SK-N-SH (cell line): ENCODE measurements at regions not wholly inside any gene's neighbourhood (a gene's known extent, or its start where the extent isn't known, plus 50 kb on each side); places are given as distances from the start of the nearest gene placed in this dataset.

Experiments used
- CTCF ChIA-PET: fragments of 300-600, 350-600 bp; formaldehyde crosslinking; extraction: SDS; loops from one replicate; lab custom pipeline; 2021; lab: Yijun Ruan, JAX
- POLR2A ChIA-PET: fragments of 350-600 bp; sonication (Branson Sonifier 250); formaldehyde crosslinking; extraction: SDS; loops from one replicate; lab custom pipeline; 2020; ENCODE audit warnings: antibody characterized with exemption, inconsistent platforms; lab: Yijun Ruan, JAX
- DNase-seq: peaks from one replicate; pipeline ENCODE4 v3.0.0; 2012
- H2AFZ ChIP-seq: fragments of 200-600 bp; sonication (generic); 2 replicates; pipeline ENCODE4 v1.8.1; 2016; ENCODE audit warnings: antibody characterized with exemption, mild to moderate bottlenecking, low read depth
- H3F3A ChIP-seq: fragments of 200-600 bp; sonication (generic); replicated peaks from 2 replicates; pipeline ENCODE3; 2016; ENCODE audit warnings: antibody characterized with exemption, mild to moderate bottlenecking; ENCODE audit not compliant: insufficient read depth
- H3K27ac ChIP-seq, 2 experiments: fragments of 200-500 bp in 1 of 2; fragments of 200-600 bp in 1 of 2; sonication (Bioruptor generic) in 1 of 2; sonication (generic), shearing (Covaris generic) in 1 of 2; 2 replicates each; pipeline versions ENCODE4 v1.5.1 to v1.6.1; 2014 to 2016; ENCODE audit warnings: low read depth in 2 of 2, inconsistent platforms in 1 of 2, low read length in 1 of 2, mild to moderate bottlenecking in 1 of 2, mixed read lengths in 1 of 2
- H3K27me3 ChIP-seq: fragments of 200-600 bp; sonication (generic), shearing (Covaris generic); 2 replicates; pipeline ENCODE4 v1.6.1; 2016; ENCODE audit warnings: mixed run types; ENCODE audit not compliant: insufficient read depth
- H3K36me3 ChIP-seq, 2 experiments: fragments of 200-500 bp in 1 of 2; fragments of 200-600 bp in 1 of 2; sonication (Bioruptor generic) in 1 of 2; sonication (generic) in 1 of 2; replicated peaks in 1 of 2; 2 replicates each; pipeline versions ENCODE3 to v1.5.1; 2014 to 2016; ENCODE audit warnings: low read length in 1 of 2, mild to moderate bottlenecking in 1 of 2; ENCODE audit not compliant: insufficient read depth in 2 of 2, control insufficient read depth in 1 of 2
- H3K4me1 ChIP-seq, 2 experiments: fragments of 200-500 bp in 1 of 2; fragments of 200-600 bp in 1 of 2; sonication (Bioruptor generic) in 1 of 2; sonication (generic), shearing (Covaris generic) in 1 of 2; 2 replicates each; pipeline versions ENCODE4 v1.5.1 to v1.6.1; 2014 to 2016; ENCODE audit warnings: low read depth in 1 of 2, low read length in 1 of 2, mixed run types in 1 of 2; ENCODE audit not compliant: insufficient read depth in 2 of 2, control insufficient read depth in 1 of 2
- H3K4me2 ChIP-seq: fragments of 200-600 bp; sonication (generic), shearing (Covaris generic); 2 replicates; pipeline ENCODE4 v1.6.1; 2017; ENCODE audit warnings: mixed run types
- H3K4me3 ChIP-seq, 2 experiments: fragments of 200-500 bp in 1 of 2; fragments of 200-600 bp in 1 of 2; sonication (Bioruptor generic) in 1 of 2; sonication (generic), shearing (Covaris generic) in 1 of 2; 2 replicates each; pipeline versions ENCODE4 v1.5.1 to v1.8.1; 2014 to 2016; ENCODE audit warnings: low read depth in 2 of 2, inconsistent platforms in 1 of 2, low read length in 1 of 2, mild to moderate bottlenecking in 1 of 2, mixed read lengths in 1 of 2, moderate library complexity in 1 of 2
- H3K79me2 ChIP-seq: fragments of 200-600 bp; sonication (generic); 2 replicates; pipeline ENCODE4 v1.8.1; 2017; ENCODE audit warnings: mild to moderate bottlenecking; ENCODE audit not compliant: insufficient read depth
- H3K9ac ChIP-seq: fragments of 200-600 bp; sonication (generic); 2 replicates; pipeline ENCODE4 v1.6.1; 2017; ENCODE audit warnings: mixed run types
- H3K9me2 ChIP-seq: fragments of 200-600 bp; sonication (generic); 2 replicates; pipeline ENCODE4 v1.6.1; 2017; ENCODE audit warnings: mixed run types
- H3K9me3 ChIP-seq: fragments of 200-600 bp; sonication (generic); 2 replicates; pipeline ENCODE4 v1.6.1; 2017; ENCODE audit warnings: mixed run types, mild to moderate bottlenecking, moderate library complexity
- H4K20me1 ChIP-seq: fragments of 200-600 bp; sonication (generic); 2 replicates; pipeline ENCODE4 v1.6.1; 2017; ENCODE audit warnings: mild to moderate bottlenecking, mixed run types; ENCODE audit not compliant: insufficient read depth
- CHD2 ChIP-seq: fragments of 150-350 bp; IDR thresholded peaks from 2 replicates; pipeline ENCODE4 v1.6.1; 2018; ENCODE audit warnings: low read length; ENCODE audit not compliant: partially characterized antibody
- EP300 ChIP-seq, 2 experiments: IDR thresholded peaks; 2 replicates each; pipeline versions ENCODE4 v1.4.0 to v1.6.1; 2012; ENCODE audit warnings: borderline replicate concordance in 1 of 2, low read depth in 1 of 2, low read length in 1 of 2
- FOSL2 ChIP-seq: IDR thresholded peaks from 2 replicates; pipeline ENCODE4 v1.4.0; 2012; ENCODE audit warnings: low read depth, mild to moderate bottlenecking, moderate library complexity, borderline replicate concordance
- GATA2 ChIP-seq: sonication (generic); formaldehyde crosslinking; IDR thresholded peaks from 2 replicates; pipeline ENCODE4 v1.5.0; 2020; ENCODE audit warnings: mild to moderate bottlenecking, missing genetic modification reagents
- IRF3 ChIP-seq: fragments of 150-350 bp; IDR thresholded peaks from 2 replicates; pipeline ENCODE4 v1.6.1; 2016; ENCODE audit warnings: mild to moderate bottlenecking, low read depth, low read length
- JUND ChIP-seq: IDR thresholded peaks from 2 replicates; pipeline ENCODE4 v1.4.0; 2012
- MXI1 ChIP-seq: IDR thresholded peaks from 2 replicates; pipeline ENCODE4 v1.6.1; 2012; ENCODE audit warnings: mild to moderate bottlenecking, low read depth, low read length, improper control_type of control experiment
- NRF1 ChIP-seq: IDR thresholded peaks from 2 replicates; pipeline ENCODE4 v1.6.1; 2012; ENCODE audit warnings: low read depth, mild to moderate bottlenecking, low read length
- POLR2AphosphoS5 ChIP-seq: IDR thresholded peaks from 2 replicates; pipeline ENCODE4 v1.6.1; 2012; ENCODE audit warnings: low read depth, low read length
- RFX5 ChIP-seq: IDR thresholded peaks from 2 replicates; pipeline ENCODE4 v1.6.1; 2012; ENCODE audit warnings: mild to moderate bottlenecking, improper control_type of control experiment, low read length
- SIN3A ChIP-seq: IDR thresholded peaks from 2 replicates; pipeline ENCODE4 v1.6.1; 2012; ENCODE audit warnings: low read depth, mild to moderate bottlenecking, low read length, moderate library complexity, borderline replicate concordance
- SMC3 ChIP-seq: IDR thresholded peaks from 2 replicates; pipeline ENCODE4 v1.6.1; 2012; ENCODE audit warnings: low read depth, low read length, improper control_type of control experiment
- TAF1 ChIP-seq: IDR thresholded peaks from 2 replicates; pipeline ENCODE4 v1.6.1; 2012; ENCODE audit warnings: low read depth, mild to moderate bottlenecking, low read length, moderate library complexity, borderline replicate concordance
- TCF12 ChIP-seq: IDR thresholded peaks from 2 replicates; pipeline ENCODE4 v1.4.0; 2012
- USF1 ChIP-seq: IDR thresholded peaks from 2 replicates; pipeline ENCODE4 v1.4.0; 2012; ENCODE audit warnings: low read depth, borderline replicate concordance
- YY1 ChIP-seq: IDR thresholded peaks from 2 replicates; pipeline ENCODE4 v1.4.0; 2012; ENCODE audit warnings: low read depth, mild to moderate bottlenecking
- ZBTB33 ChIP-seq: IDR thresholded peaks from 2 replicates; pipeline ENCODE4 v1.4.0; 2012; ENCODE audit warnings: low read depth, borderline replicate concordance
- WGBS: methylation state at CpG from one replicate; pipeline ENCODE4 v1.1.6; 2017; ENCODE audit warnings: low lambda C conversion rate; 5-methylcytosine and 5-hydroxymethylcytosine counted together

- no peak overlapping the region; a peak in 1 of 4 replicates for H3K27ac ChIP-seq
- H3K4me1 ChIP-seq = peaks cover 0 to 3% of the 10 kb centered on the region in 2 experiments; a peak in 2 of 4 replicates
- no peaks in the 10 kb centered on the region for H3F3A ChIP-seq
- no peaks in the 10 kb centered on the region for H3K27me3 ChIP-seq
- H3K9me3 ChIP-seq = no peaks in the 10 kb centered on the region
- WGBS = 87% methylated on average over 5 of the region's 5 CpGs
- DNase-seq = no peak
- TF ChIP-seq YY1 (no peak), TAF1 (no peak), EP300 (IDR thresholded peaks at IDR 0.05; ENCODE audit: borderline replicate concordance in 1 of 2, low read depth in 1 of 2, low read length in 1 of 2) (no peak), SMC3 (no peak)
- no peak overlapping the region for H3K9ac ChIP-seq
- H3K36me3 ChIP-seq = no peaks in the 10 kb centered on the region
- POLR2A ChIA-PET = no interaction called here
- H3K4me2 ChIP-seq = no peak overlapping the region
- CTCF ChIA-PET = no interaction called here
- H3K79me2 ChIP-seq = no peaks in the 10 kb centered on the region
- no peak overlapping the region for H2AFZ ChIP-seq
- no peaks in the 10 kb centered on the region for H3K9me2 ChIP-seq
- H3K4me3 ChIP-seq = no peak overlapping the region
- H4K20me1 ChIP-seq = no peaks in the 10 kb centered on the region
Observed at GRCh38 chr6:23027281-23027680, 457.9 kb downstream of the HDGFL1 start.

GRCh38 chr6:23031986-23032385, 462.6 kb downstream of the HDGFL1 start:
- no peak overlapping the region for H3K4me3 ChIP-seq
- H3F3A ChIP-seq = no peaks in the 10 kb centered on the region
- H3K9me2 ChIP-seq = no peaks in the 10 kb centered on the region
- TF ChIP-seq RFX5 = no peak
- no peak for TF ChIP-seq IRF3
- no peak for TF ChIP-seq MXI1
- no peak for TF ChIP-seq POLR2AphosphoS5
- TF ChIP-seq FOSL2 = no peak
- TF ChIP-seq SMC3 = no peak
- POLR2A ChIA-PET = no interaction called here
- DNase-seq = no peak
- H3K9me3 ChIP-seq = no peaks in the 10 kb centered on the region
- CTCF ChIA-PET = no interaction called here
- no peak overlapping the region for H3K9ac ChIP-seq
- no peaks in the 10 kb centered on the region for H3K36me3 ChIP-seq
- 75% methylated on average over 2 of the region's 2 CpGs for WGBS
- no peaks in the 10 kb centered on the region for H3K27me3 ChIP-seq
- H3K4me1 ChIP-seq = peaks cover 0 to 3% of the 10 kb centered on the region in 2 experiments; a peak in 2 of 4 replicates
- no peak overlapping the region for H3K27ac ChIP-seq
- no peak overlapping the region for H3K4me2 ChIP-seq
- H4K20me1 ChIP-seq = no peaks in the 10 kb centered on the region
- H3K79me2 ChIP-seq = no peaks in the 10 kb centered on the region
- H2AFZ ChIP-seq = no peak overlapping the region

DNA sequence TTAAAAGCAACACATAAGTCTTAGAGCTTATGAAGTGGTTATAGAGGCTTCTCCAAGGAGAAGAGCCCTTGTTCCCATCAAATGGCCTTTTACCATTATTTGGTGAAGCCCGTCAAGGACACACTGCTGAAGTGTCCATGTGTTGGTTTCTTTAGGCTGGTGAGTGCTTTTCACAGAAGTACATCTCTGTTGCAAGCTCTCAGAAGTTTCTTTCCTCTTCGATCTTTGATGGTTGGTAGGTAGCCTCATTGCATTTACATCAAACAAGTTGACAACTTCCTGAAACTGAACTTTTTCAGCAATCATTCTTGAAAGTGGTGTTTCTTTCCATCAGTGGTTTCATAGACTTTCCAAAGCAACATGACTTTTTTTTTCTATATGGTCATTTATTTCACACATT, 465.6 kb downstream of the HDGFL1 start:
- no peaks in the 10 kb centered on the region for H3K9me3 ChIP-seq
- 76% methylated on average over 2 of the region's 2 CpGs for WGBS
- no peak overlapping the region for H2AFZ ChIP-seq
- no peaks in the 10 kb centered on the region for H3F3A ChIP-seq
- no peaks in the 10 kb centered on the region for H3K36me3 ChIP-seq
- no peak overlapping the region for H3K4me3 ChIP-seq
- DNase-seq = no peak
- H3K9me2 ChIP-seq = no peaks in the 10 kb centered on the region
- H3K9ac ChIP-seq = no peak overlapping the region
- CTCF ChIA-PET = no interaction called here
- no peak overlapping the region for H3K27ac ChIP-seq
- H3K27me3 ChIP-seq = no peaks in the 10 kb centered on the region
- no peaks in the 10 kb centered on the region for H4K20me1 ChIP-seq
- POLR2A ChIA-PET = no interaction called here
- H3K79me2 ChIP-seq = no peaks in the 10 kb centered on the region
- H3K4me1 ChIP-seq = no peaks in the 10 kb centered on the region; a peak in 1 of 4 replicates
- no peak overlapping the region for H3K4me2 ChIP-seq
- TF ChIP-seq EP300 (IDR thresholded peaks at IDR 0.05; ENCODE audit: borderline replicate concordance in 1 of 2, low read depth in 1 of 2, low read length in 1 of 2) = no peak
- no peak for TF ChIP-seq ZBTB33
- TF ChIP-seq TCF12 = no peak
- TF ChIP-seq JUND = no peak
- TF ChIP-seq IRF3 = no peak
- TF ChIP-seq SMC3 = no peak
- TF ChIP-seq GATA2 = no peak
- no peak for TF ChIP-seq POLR2AphosphoS5
- no peak for TF ChIP-seq NRF1
- no peak for TF ChIP-seq CHD2
- TF ChIP-seq USF1 = no peak
- TF ChIP-seq RFX5 = no peak
- TF ChIP-seq TAF1 = no peak
- no peak for TF ChIP-seq SIN3A
